Psoas muscle (tissue), 7 donors: ENCODE measurements at regions not wholly inside any gene's neighbourhood (a gene's known extent, or its start where the extent isn't known, plus 50 kb on each side); places are given as distances from the start of the nearest gene placed in this dataset.

Experiments
- ATAC-seq, 4 donors: fragments of 200-7000 bp; cut with Tn5 transposase; one replicate each; pipeline ENCODE4 v1.9.1; 2020; ENCODE audit warnings: moderate library complexity in 3 of 4, mild to moderate bottlenecking in 2 of 4
- DNase-seq, 2 donors: peaks; one replicate each; pipeline ENCODE4 v3.0.0-alpha.2; 2020
- H3K27ac ChIP-seq: fragments of 200-600 bp; one replicate; pipeline ENCODE4 v1.8.0; 2022
- H3K27me3 ChIP-seq, 3 donors: fragments of 200-600 bp in 1 of 3; one replicate each; pipeline versions ENCODE4 v1.6.1 to v1.8.0; 2013 to 2022; ENCODE audit warnings: low read length in 2 of 3, mild to moderate bottlenecking in 2 of 3, moderate library complexity in 1 of 3; ENCODE audit not compliant: insufficient read depth in 3 of 3
- H3K36me3 ChIP-seq, 2 donors: fragments of 200-600 bp in 1 of 2; one replicate each; pipeline versions ENCODE4 v1.6.1 to v1.8.0; 2013 to 2022; ENCODE audit warnings: low read depth in 1 of 2, mild to moderate bottlenecking in 1 of 2, moderate library complexity in 1 of 2; ENCODE audit not compliant: insufficient read depth in 1 of 2
- H3K4me1 ChIP-seq: fragments of 200-600 bp; one replicate; pipeline ENCODE4 v1.8.0; 2022
- H3K4me3 ChIP-seq: fragments of 200-600 bp; one replicate; pipeline ENCODE4 v1.8.0; 2022; ENCODE audit warnings: mild to moderate bottlenecking
- H3K9me3 ChIP-seq: fragments of 200-600 bp; one replicate; pipeline ENCODE4 v1.8.0; 2022
- CTCF ChIP-seq: fragments of 200-600 bp; IDR thresholded peaks from one replicate; pipeline ENCODE4 v1.8.0; 2022; ENCODE audit warnings: antibody characterized with exemption
- WGBS, 3 donors: extraction: QIAGEN DNeasy Blood & Tissue Kit; methylation state at CpG; one replicate each; pipeline versions ENCODE4 v1.1.6 to v1.1.7; 2013; 5-methylcytosine and 5-hydroxymethylcytosine counted together
- intact Hi-C, 2 donors: fragments of 100-400 bp; cut with DNase I; formaldehyde crosslinking; loops; one replicate each; pipeline versions ENCODE4 v1.11.0 to v1.14.2; 2022
- donor health status: healthy with polysubstance abuse.
- donor health status: DM: no; HTN: no; CAD: no; lungs with moderate emphysema.
- donor health status: Bipolar disorder and iron deficiency.
- donor health status: healthy.
- donor health status: DM: yes; HTN: yes; CAD: no.
- donor health status: DM: no; HTN: no; CAD: no.
- donor health status: DM: yes; HTN: yes; CAD: no.

- DNase-seq (no peak), ATAC-seq (no peak)
- no peak overlapping the region for H3K4me3 ChIP-seq
- no peaks in the 10 kb centered on the region for H3K9me3 ChIP-seq
- no peaks in the 10 kb centered on the region for H3K27me3 ChIP-seq
- no peaks in the 10 kb centered on the region for H3K36me3 ChIP-seq
- intact Hi-C loops = no loop called here
- no peak overlapping the region for H3K27ac ChIP-seq
- 32 to 54% (median 37%) methylated on average over 2 of the region's 2 CpGs for WGBS, 3 donors
- no peak for TF ChIP-seq CTCF
- H3K4me1 ChIP-seq = peaks cover 5% of the 10 kb centered on the region
Measured at GRCh38 chr2:63676135-63676534, 87.4 kb downstream of the MDH1 start.

- H3K27ac ChIP-seq = no peak overlapping the region
- 79 to 88% (median 85%) methylated on average over 2 of the region's 2 CpGs for WGBS, 3 donors
- intact Hi-C loops = no loop called here
- H3K4me3 ChIP-seq = no peak overlapping the region
- DNase-seq (no peak), ATAC-seq (no peak)
- H3K27me3 ChIP-seq = no peaks in the 10 kb centered on the region
- peaks cover 5% of the 10 kb centered on the region for H3K4me1 ChIP-seq
- TF ChIP-seq CTCF = no peak
- no peaks in the 10 kb centered on the region for H3K9me3 ChIP-seq
- no peaks in the 10 kb centered on the region for H3K36me3 ChIP-seq
Measured at GRCh38 chr2:63678085-63678484, 89.3 kb downstream of the MDH1 start.

- H3K4me1 ChIP-seq = peaks cover 5% of the 10 kb centered on the region
- no peak for ATAC-seq
- WGBS, 3 donors = 66 to 80% (median 69%) methylated on average over 4 of the region's 4 CpGs
- no peak for TF ChIP-seq CTCF
- no peaks in the 10 kb centered on the region for H3K36me3 ChIP-seq
- no peak overlapping the region for H3K27ac ChIP-seq
- no peaks in the 10 kb centered on the region for H3K27me3 ChIP-seq
- intact Hi-C loops = no loop called here
- no peaks in the 10 kb centered on the region for H3K9me3 ChIP-seq
- DNase-seq = no peak
- H3K4me3 ChIP-seq = no peak overlapping the region
Measured at GRCh38 chr2:63678551-63678950, 89.8 kb downstream of the MDH1 start.

- WGBS, 3 donors = 88 to 91% (median 91%) methylated on average over 5 of the region's 5 CpGs
- intact Hi-C loops = no loop called here
- H3K4me3 ChIP-seq = no peak overlapping the region
Measured at GRCh38 chr2:63679252-63679855, 90.6 kb downstream of the MDH1 start.

More at GRCh38 chr2:63679252-63679855, 90.6 kb downstream of the MDH1 start:
- TF ChIP-seq CTCF = no peak
- Histone ChIP-seq H3K27ac (no peak overlapping the region), H3K9me3 (no peaks in the 10 kb centered on the region), H3K4me1 (peaks cover 5% of the 10 kb centered on the region), H3K27me3 (no peaks in the 10 kb centered on the region), H3K36me3 (no peaks in the 10 kb centered on the region)
- DNase-seq = no peak
- no peak for ATAC-seq
